RWPE2 (cell line): ENCODE measurements at regions not wholly inside any gene's neighbourhood (a gene's known extent, or its start where the extent isn't known, plus 50 kb on each side); places are given as distances from the start of the nearest gene placed in this dataset.

Source experiments
- ATAC-seq: fragments of 200-7000 bp; cut with Tn5 transposase; 3 replicates; pipeline ENCODE4 v1.9.1; 2021; ENCODE audit warnings: low read depth
- DNase-seq: peaks from one replicate; pipeline ENCODE4 v3.0.0-alpha.2; 2020; ENCODE audit warnings: low spot score
- H3K27ac ChIP-seq: fragments of 450-650 bp; 2 replicates; pipeline ENCODE4 v1.5.1; 2017; ENCODE audit warnings: mild to moderate bottlenecking; ENCODE audit not compliant: poor library complexity, severe bottlenecking
- H3K27me3 ChIP-seq: fragments of 250-450 bp; sonication (Bioruptor Pico); 2 replicates; pipeline ENCODE4 v1.5.1; 2021; ENCODE audit warnings: mild to moderate bottlenecking, moderate library complexity; ENCODE audit not compliant: insufficient read depth, poor library complexity, severe bottlenecking
- H3K36me3 ChIP-seq: fragments of 250-450 bp; sonication (Bioruptor Pico); 2 replicates; pipeline ENCODE4 v1.5.1; 2020; ENCODE audit warnings: low read depth, mild to moderate bottlenecking, moderate library complexity
- H3K4me1 ChIP-seq: fragments of 250-450 bp; sonication (Bioruptor Pico); 2 replicates; pipeline ENCODE4 v1.5.1; 2021; ENCODE audit warnings: mild to moderate bottlenecking, moderate library complexity; ENCODE audit not compliant: insufficient read depth, poor library complexity, severe bottlenecking
- H3K4me3 ChIP-seq: fragments of 250-450 bp; sonication (Bioruptor Pico); 2 replicates; pipeline ENCODE4 v1.5.1; 2021; ENCODE audit warnings: mild to moderate bottlenecking, moderate library complexity; ENCODE audit not compliant: severe bottlenecking
- H3K9me3 ChIP-seq: fragments of 250-450 bp; sonication (Bioruptor Pico); 2 replicates; pipeline ENCODE4 v1.5.1; 2021; ENCODE audit warnings: mild to moderate bottlenecking, moderate library complexity; ENCODE audit not compliant: severe bottlenecking
- CTCF ChIP-seq: fragments of 450-650 bp; IDR thresholded peaks from one replicate; pipeline ENCODE4 v1.5.1; 2017; ENCODE audit warnings: mild to moderate bottlenecking, moderate library complexity; ENCODE audit not compliant: poor library complexity, severe bottlenecking

GRCh38 chr16:85391175-85391707, 221.9 kb upstream of the GSE1 start:
- ATAC-seq, result no peak
- H3K27me3 ChIP-seq, result no peaks in the 10 kb centered on the region
- no peak for TF ChIP-seq CTCF
- no peaks in the 10 kb centered on the region for H3K36me3 ChIP-seq
- peaks cover 31% of the 10 kb centered on the region for H3K4me1 ChIP-seq
- no peak overlapping the region for H3K4me3 ChIP-seq
- DNase-seq, result peak; percentile 51
- H3K9me3 ChIP-seq, result no peaks in the 10 kb centered on the region
- peak overlapping the region; percentile 73 for H3K27ac ChIP-seq

GRCh38 chr16:85391769-85392583, 221.1 kb upstream of the GSE1 start:
- ATAC-seq (no peak), DNase-seq (peak; percentile 46)
- Histone ChIP-seq H3K4me3 (no peak overlapping the region), H3K9me3 (no peaks in the 10 kb centered on the region), H3K27ac (peak overlapping the region; percentile 73), H3K27me3 (no peaks in the 10 kb centered on the region), H3K36me3 (no peaks in the 10 kb centered on the region), H3K4me1 (peaks cover 38% of the 10 kb centered on the region)
- TF ChIP-seq CTCF, result peak; percentile 25

- Histone ChIP-seq H3K4me1 (peaks cover 45% of the 10 kb centered on the region), H3K36me3 (no peaks in the 10 kb centered on the region), H3K9me3 (no peaks in the 10 kb centered on the region), H3K4me3 (no peak overlapping the region), H3K27ac (no peak overlapping the region), H3K27me3 (no peaks in the 10 kb centered on the region)
- no peak for ATAC-seq
- no peak for TF ChIP-seq CTCF
- peak; percentile 58 for DNase-seq
Measured at GRCh38 chr16:85392756-85393673, 220.1 kb upstream of the GSE1 start.

- peaks cover 45% of the 10 kb centered on the region for H3K4me1 ChIP-seq
- H3K36me3 ChIP-seq, result no peaks in the 10 kb centered on the region
- H3K27ac ChIP-seq, result no peak overlapping the region
- no peaks in the 10 kb centered on the region for H3K27me3 ChIP-seq
- peak; percentile 65 for TF ChIP-seq CTCF
- DNase-seq, result peak; percentile 67
- ATAC-seq, result no peak
- H3K9me3 ChIP-seq, result no peaks in the 10 kb centered on the region
- no peak overlapping the region for H3K4me3 ChIP-seq
Measured at GRCh38 chr16:85393674-85394451, 219.3 kb upstream of the GSE1 start.
